Stomach (tissue), 8 donors: ENCODE measurements at regions not wholly inside any gene's neighbourhood (a gene's known extent, or its start where the extent isn't known, plus 50 kb on each side); places are given as distances from the start of the nearest gene placed in this dataset.

ENCODE experiments used
- DNase-seq, 2 donors: peaks; one replicate each; pipeline versions ENCODE4 v3.0.0 to v3.0.0-alpha.2; 2013 to 2019
- H3K27ac ChIP-seq, 5 donors: fragments of 200-600 bp in 4 of 5; sonication (generic) in 4 of 5; one replicate each; pipeline ENCODE4 v1.5.1; 2013 to 2019; ENCODE audit warnings: mild to moderate bottlenecking in 1 of 5, moderate library complexity in 1 of 5
- H3K27me3 ChIP-seq, 3 donors: fragments of 200-600 bp; sonication (generic); one replicate each; pipeline ENCODE4 v1.5.1; 2017 to 2019; ENCODE audit warnings: mixed run types in 1 of 3
- H3K36me3 ChIP-seq, 4 donors: fragments of 200-600 bp; sonication (generic); 1 replicate in 3 of 4; 2 replicates in 1 of 4; pipeline ENCODE4 v1.5.1; 2016 to 2019
- H3K4me1 ChIP-seq, 4 donors: fragments of 200-600 bp; sonication (generic); one replicate each; pipeline ENCODE4 v1.5.1; 2016 to 2019
- H3K4me3 ChIP-seq, 4 donors: fragments of 200-600 bp; sonication (generic) in 3 of 4; one replicate each; pipeline ENCODE4 v1.5.1; 2016 to 2019; ENCODE audit warnings: mild to moderate bottlenecking in 1 of 4
- H3K9me3 ChIP-seq, 4 donors: fragments of 200-600 bp; sonication (generic); one replicate each; pipeline ENCODE4 v1.5.1; 2016 to 2019
- CTCF ChIP-seq, 7 experiments: fragments of 450-650 bp in 4 of 7; fragments of 200-600 bp in 3 of 7; sonication (generic) in 3 of 7; IDR thresholded peaks; one replicate each; pipeline ENCODE4 v1.5.1; 2016 to 2019; ENCODE audit warnings: antibody characterized with exemption in 7 of 7, control low read depth in 2 of 7, mild to moderate bottlenecking in 1 of 7
- EP300 ChIP-seq: sonication (generic); formaldehyde crosslinking; IDR thresholded peaks from one replicate; pipeline ENCODE4 v1.6.1; 2017; ENCODE audit warnings: antibody characterized with exemption
- POLR2A ChIP-seq, 4 donors: fragments of 450-650 bp; IDR thresholded peaks; one replicate each; pipeline ENCODE4 v1.6.1; 2016; ENCODE audit warnings: antibody characterized with exemption in 4 of 4, control low read depth in 2 of 4, mild to moderate bottlenecking in 1 of 4, moderate library complexity in 1 of 4
- POLR2AphosphoS5 ChIP-seq, 3 donors: sonication (generic); formaldehyde crosslinking; IDR thresholded peaks; one replicate each; pipeline ENCODE4 v1.6.1; 2016; ENCODE audit warnings: antibody characterized with exemption in 3 of 3
- WGBS, 5 donors: extraction: QIAGEN DNeasy Blood & Tissue Kit in 3 of 5; methylation state at CpG; one replicate each; pipeline versions ENCODE4 v1.1.5 to v1.1.7; 2013 to 2018; 5-methylcytosine and 5-hydroxymethylcytosine counted together
- intact Hi-C: fragments of 100-400 bp; cut with DNase I; formaldehyde crosslinking; loops from one replicate; pipeline ENCODE4 v1.15.1; 2023; ENCODE audit warnings: low total_unique reads
- small RNA-seq, 4 donors: library from RNA; depleted of rRNA; stranded (forward); fragments of <200 nt; gene quantifications; one replicate each; pipeline ENCODE3, GENCODE V24; 2016
- donor health status: healthy with polysubstance abuse.
- donor health status: Bipolar disorder and iron deficiency.
- donor health status: healthy.

GRCh38 chr9:32334112-32334511, 50.3 kb upstream of the ACO1 start:
- WGBS, 5 donors: 75 to 89% (median 78%) methylated on average over 7 of the region's 7 CpGs
- Histone ChIP-seq H3K9me3 (no peaks in the 10 kb centered on the region), H3K27me3 (no peaks in the 10 kb centered on the region), H3K4me1 (no peaks in the 10 kb centered on the region), H3K4me3 (no peak overlapping the region), H3K36me3 (no peaks in the 10 kb centered on the region), H3K27ac (no peak overlapping the region)
- TF ChIP-seq CTCF (IDR thresholded peaks at IDR 0.05) (no peak), POLR2AphosphoS5 (IDR thresholded peaks at IDR 0.05) (no peak), POLR2A (IDR thresholded peaks at IDR 0.05) (no peak), EP300 (no peak)
- intact Hi-C loops: no loop called here
- no peak for DNase-seq

Small RNA genes in the stretch of these regions (small RNA-seq; reads per million reads assigned to genes)
- gene MIR873 (5.8 to 51.8 (median 9.9) reads per million in 4 donors), gene MIR876 (0 to 0.31 (median 0) reads per million in 4 donors), gene RNA5SP281 (0 reads per million in 4 donors)
